ENCODE measurements at regions not wholly inside any gene's neighbourhood (a gene's known extent, or its start where the extent isn't known, plus 50 kb on each side); places are given as distances from the start of the nearest gene placed in this dataset.

GRCh38 chr13:104809483-104809882, 1726.0 kb downstream of the EFNB2 start:
- no peak for TF ChIP-seq CTCF (conservative IDR thresholded peaks at IDR 0.05; ENCODE audit: low read depth, low read length)
- TF ChIP-seq USF2 (IDR thresholded peaks at IDR 0.05; ENCODE audit: low read depth, low read length), result no peak
- no peak for TF ChIP-seq POLR2A (IDR thresholded peaks at IDR 0.05; ENCODE audit: low read depth, low read length)
- TF ChIP-seq MAFK (IDR thresholded peaks at IDR 0.05; ENCODE audit: low read depth, low read length), result no peak

All from IMR-90 (cell line).